Vagina (tissue), 2 donors: ENCODE measurements at regions not wholly inside any gene's neighbourhood (a gene's known extent, or its start where the extent isn't known, plus 50 kb on each side); places are given as distances from the start of the nearest gene placed in this dataset.

Experiments
- CTCF ChIP-seq, 3 experiments: fragments of 450-650 bp in 2 of 3; fragments of 200-600 bp in 1 of 3; sonication (generic) in 1 of 3; IDR thresholded peaks; one replicate each; pipeline ENCODE4 v1.5.1; 2017 to 2019; ENCODE audit warnings: antibody characterized with exemption in 3 of 3, mild to moderate bottlenecking in 2 of 3, moderate library complexity in 2 of 3
- POLR2A ChIP-seq, 2 donors: fragments of 450-650 bp; IDR thresholded peaks; one replicate each; pipeline ENCODE4 v1.6.1; 2017; ENCODE audit warnings: antibody characterized with exemption in 2 of 2, mild to moderate bottlenecking in 2 of 2, moderate library complexity in 2 of 2

GRCh38 chr17:64739316-64740058 is 77.4 kb upstream of the SMURF2 start:
- no peak for TF ChIP-seq POLR2A (IDR thresholded peaks at IDR 0.05)
- TF ChIP-seq CTCF (IDR thresholded peaks at IDR 0.05), result no peak
